HPDE6-E6E7 (cell line): ENCODE measurements at regions not wholly inside any gene's neighbourhood (a gene's known extent, or its start where the extent isn't known, plus 50 kb on each side); places are given as distances from the start of the nearest gene placed in this dataset.
A peak's percentile ranks its signal among the peaks of the same experiment; 100 is the strongest.

Experiments
- DNase-seq: peaks from one replicate; pipeline ENCODE4 v3.0.0; 2011; ENCODE audit warnings: missing footprints; ENCODE audit errors: extremely low spot score

- DNase-seq, result no peak
These were observed 267.4 kb downstream of the CENPW start for GRCh38 chr6:126607289-126607688.

GRCh38 chr6:126608681-126609080, 268.8 kb downstream of the CENPW start:
- DNase-seq, result no peak

GRCh38 chr6:126614642-126615504, 275.0 kb downstream of the CENPW start:
- DNase-seq, result no peak

GRCh38 chr6:126616866-126617265, 277.0 kb downstream of the CENPW start:
- no peak for DNase-seq

- no peak for DNase-seq
These were observed 278.9 kb downstream of the CENPW start for GRCh38 chr6:126618639-126619343.

- no peak for DNase-seq
These were observed 280.8 kb downstream of the CENPW start for GRCh38 chr6:126620719-126621118.

GRCh38 chr6:126625019-126625418, 285.1 kb downstream of the CENPW start:
- peak; percentile 1 for DNase-seq

- DNase-seq, result no peak
These were observed 288.2 kb downstream of the CENPW start for GRCh38 chr6:126628125-126628524.

GRCh38 chr6:126631363-126631762, 291.4 kb downstream of the CENPW start:
- no peak for DNase-seq

- no peak for DNase-seq
These were observed 292.4 kb downstream of the CENPW start for GRCh38 chr6:126632271-126632670.

GRCh38 chr6:126633373-126633772, 293.5 kb downstream of the CENPW start:
- DNase-seq, result no peak

- DNase-seq, result no peak
These were observed 300.4 kb downstream of the CENPW start for GRCh38 chr6:126640356-126640755.

- DNase-seq, result no peak
These were observed 301.0 kb downstream of the CENPW start for GRCh38 chr6:126640921-126641320.

GRCh38 chr6:126641641-126642040, 301.7 kb downstream of the CENPW start:
- no peak for DNase-seq

GRCh38 chr6:126643352-126643751, 303.4 kb downstream of the CENPW start:
- DNase-seq, result no peak

- DNase-seq, result no peak
These were observed 311.0 kb downstream of the CENPW start for GRCh38 chr6:126650931-126651330.

- peak; percentile 9 for DNase-seq
These were observed 317.8 kb downstream of the CENPW start for GRCh38 chr6:126657561-126658175.

- DNase-seq, result no peak
These were observed 320.5 kb downstream of the CENPW start for GRCh38 chr6:126660376-126660775.

GRCh38 chr6:126661646-126662045, 321.7 kb downstream of the CENPW start:
- no peak for DNase-seq

GRCh38 chr6:126662966-126663365, 323.1 kb downstream of the CENPW start:
- DNase-seq, result no peak

- no peak for DNase-seq
These were observed 324.4 kb downstream of the CENPW start for GRCh38 chr6:126664271-126664670.

GRCh38 chr6:126665551-126665950, 325.6 kb downstream of the CENPW start:
- no peak for DNase-seq

- no peak for DNase-seq
These were observed 327.2 kb downstream of the CENPW start for GRCh38 chr6:126667071-126667470.
